PC-3 (cell line): ENCODE measurements at regions not wholly inside any gene's neighbourhood (a gene's known extent, or its start where the extent isn't known, plus 50 kb on each side); places are given as distances from the start of the nearest gene placed in this dataset.

Experiments
- CTCF ChIP-seq: fragments of 300-600 bp; sonication (generic); conservative IDR thresholded peaks from 2 replicates; pipeline ENCODE4 v1.5.1; 2017; ENCODE audit warnings: antibody characterized with exemption, low read depth, mild to moderate bottlenecking, low read length
- EZH2phosphoT487 ChIP-seq: fragments of 300-600 bp; sonication (generic); IDR thresholded peaks from 2 replicates; pipeline ENCODE4 v1.6.1; 2018; ENCODE audit warnings: mild to moderate bottlenecking, antibody characterized with exemption, low read length, borderline replicate concordance

GRCh38 chr1:29975036-29975694, 738.8 kb downstream of the PTPRU start:
- no peak for TF ChIP-seq CTCF
- TF ChIP-seq EZH2phosphoT487, result no peak
